A549 (cell line): ENCODE measurements at regions not wholly inside any gene's neighbourhood (a gene's known extent, or its start where the extent isn't known, plus 50 kb on each side); places are given as distances from the start of the nearest gene placed in this dataset.

Experiments used
- ATAC-seq, 2 experiments: fragments of 200-7000 bp in 1 of 2; fragments of >200 bp in 1 of 2; cut with Nextera tagmentation in 1 of 2; cut with Tn5 transposase in 1 of 2; 3 replicates each; pipeline versions ENCODE4 v1.8.0 to v1.9.1; 2018 to 2020; ENCODE audit warnings: mild to moderate bottlenecking in 1 of 2, moderate library complexity in 1 of 2
- CTCF ChIA-PET: fragments of 300-600 bp; sonication (Branson Sonifier 250); formaldehyde crosslinking; extraction: SDS; loops from one replicate; lab custom pipeline; 2021; ENCODE audit warnings: antibody characterized with exemption, inconsistent platforms; lab: Yijun Ruan, JAX
- POLR2A ChIA-PET: fragments of 350-600 bp; formaldehyde crosslinking; extraction: SDS; loops from one replicate; lab custom pipeline; 2021; ENCODE audit warnings: antibody characterized with exemption, inconsistent platforms; lab: Yijun Ruan, JAX
- DNase-seq, 2 experiments: peaks; one replicate each; pipeline versions ENCODE4 v3.0.0 to v3.0.0-alpha.2; 2011 to 2016; ENCODE audit warnings: low read depth in 1 of 2, low spot score in 1 of 2
- FAIRE-seq: peaks from 2 replicates; lab custom pipeline; 2011; peaks lifted over from hg19 to GRCh38; lab: Jason Lieb, UNC
- H3K27ac ChIP-seq, 2 experiments: fragments of >200 bp; sonication (Bioruptor Twin); formaldehyde crosslinking; 3 replicates each; pipeline ENCODE4 v1.5.1; 2016 to 2017
- H3K4me1 ChIP-seq: fragments of >200 bp; sonication (Bioruptor Twin); formaldehyde crosslinking; 3 replicates; pipeline ENCODE4 v1.6.1; 2016
- H3K4me2 ChIP-seq: fragments of >200 bp; sonication (Bioruptor Twin); formaldehyde crosslinking; 3 replicates; pipeline ENCODE4 v1.6.1; 2016
- H3K4me3 ChIP-seq: fragments of >200 bp; sonication (Bioruptor Twin); formaldehyde crosslinking; 3 replicates; pipeline ENCODE4 v1.5.1; 2016
- H3K9me3 ChIP-seq: fragments of >200 bp; sonication (Bioruptor Twin); formaldehyde crosslinking; 3 replicates; pipeline ENCODE4 v1.6.1; 2016
- CBX8 ChIP-seq: fragments of 200-600 bp; sonication (generic); IDR thresholded peaks from 2 replicates; pipeline ENCODE4 v1.6.1; 2016
- CHD2 ChIP-seq: fragments of 150-350 bp; IDR thresholded peaks from 2 replicates; pipeline ENCODE4 v1.6.1; 2014; ENCODE audit warnings: low read length; ENCODE audit not compliant: partially characterized antibody
- CHD4 ChIP-seq: fragments of 200-600 bp; sonication (generic); IDR thresholded peaks from 2 replicates; pipeline ENCODE4 v1.6.1; 2016; ENCODE audit warnings: antibody characterized with exemption, mild to moderate bottlenecking, borderline replicate concordance
- CTCF ChIP-seq: fragments of >200 bp; sonication (Bioruptor Twin); formaldehyde crosslinking; IDR thresholded peaks from 3 replicates; pipeline ENCODE4 v1.5.1; 2016
- EHF ChIP-seq: fragments of 250-450 bp; sonication (Bioruptor Pico); IDR thresholded peaks from 2 replicates; pipeline ENCODE4 v1.5.0; 2020; ENCODE audit warnings: mild to moderate bottlenecking
- EP300 ChIP-seq, 2 experiments: fragments of >200 bp; sonication (Bioruptor Twin); formaldehyde crosslinking; IDR thresholded peaks; 2 replicates in 1 of 2; 3 replicates in 1 of 2; pipeline ENCODE4 v1.6.1; 2016 to 2017
- HEYL ChIP-seq: fragments of 250-450 bp; sonication (Bioruptor Pico); IDR thresholded peaks from 2 replicates; pipeline ENCODE4 v1.8.0; 2021; ENCODE audit warnings: mild to moderate bottlenecking, moderate library complexity
- HMGXB4 ChIP-seq: fragments of 250-450 bp; sonication (Bioruptor Pico); IDR thresholded peaks from 2 replicates; pipeline ENCODE4 v1.5.0; 2021; ENCODE audit warnings: mild to moderate bottlenecking, moderate library complexity, borderline replicate concordance
- HOXA7 ChIP-seq: fragments of 250-450 bp; sonication (Bioruptor Pico); IDR thresholded peaks from 2 replicates; pipeline ENCODE4 v1.5.0; 2020; ENCODE audit warnings: mild to moderate bottlenecking, moderate library complexity
- JUN ChIP-seq, 2 experiments: fragments of >200 bp; sonication (Bioruptor Twin); formaldehyde crosslinking; IDR thresholded peaks; 2 replicates in 1 of 2; 3 replicates in 1 of 2; pipeline ENCODE4 v1.6.1; 2016 to 2017
- KDM5A ChIP-seq: fragments of 200-600 bp; sonication (generic); IDR thresholded peaks from 2 replicates; pipeline ENCODE4 v1.6.1; 2016; ENCODE audit warnings: antibody characterized with exemption, mild to moderate bottlenecking
- MAX ChIP-seq: IDR thresholded peaks from 2 replicates; pipeline ENCODE4 v1.6.1; 2012
- MAZ ChIP-seq: fragments of 150-350 bp; IDR thresholded peaks from 2 replicates; pipeline ENCODE4 v1.6.1; 2014; ENCODE audit warnings: antibody characterized with exemption, low read depth, low read length, borderline replicate concordance
- MYC ChIP-seq: IDR thresholded peaks from 2 replicates; pipeline ENCODE4 v1.6.1; 2012; ENCODE audit warnings: mild to moderate bottlenecking, inconsistent platforms, low read length, improper control_type of control experiment, borderline replicate concordance
- NPAS2 ChIP-seq: fragments of 250-450 bp; sonication (Bioruptor Pico); IDR thresholded peaks from 2 replicates; pipeline ENCODE4 v1.8.0; 2022; ENCODE audit warnings: mild to moderate bottlenecking, moderate library complexity, borderline replicate concordance
- NR3C1 ChIP-seq: fragments of >200 bp; sonication (Bioruptor Twin); formaldehyde crosslinking; IDR thresholded peaks from 3 replicates; pipeline ENCODE4 v1.6.1; 2017
- PHF8 ChIP-seq: fragments of 200-600 bp; sonication (generic); IDR thresholded peaks from 2 replicates; pipeline ENCODE4 v1.6.1; 2016; ENCODE audit warnings: low read depth, mild to moderate bottlenecking, antibody characterized with exemption, moderate library complexity, borderline replicate concordance
- POLR2A ChIP-seq: IDR thresholded peaks from 2 replicates; pipeline ENCODE4 v1.6.1; 2012; ENCODE audit warnings: mild to moderate bottlenecking, low read length
- RARB ChIP-seq: fragments of 250-450 bp; sonication (Bioruptor Pico); IDR thresholded peaks from 2 replicates; pipeline ENCODE4 v1.8.0; 2021; ENCODE audit warnings: mild to moderate bottlenecking, moderate library complexity
- RCOR1 ChIP-seq: fragments of 150-350 bp; IDR thresholded peaks from 2 replicates; pipeline ENCODE4 v1.6.1; 2014; ENCODE audit warnings: antibody characterized with exemption, low read length, low read depth
- SMC3 ChIP-seq: fragments of >200 bp; sonication (Bioruptor Twin); formaldehyde crosslinking; IDR thresholded peaks from 3 replicates; pipeline ENCODE4 v1.6.1; 2018; ENCODE audit warnings: inconsistent platforms
- ZFP36 ChIP-seq: fragments of 450-650 bp; IDR thresholded peaks from 2 replicates; pipeline ENCODE4 v1.6.1; 2014; ENCODE audit warnings: borderline replicate concordance; ENCODE audit not compliant: partially characterized antibody
- WGBS: methylation state at CpG from one replicate; pipeline ENCODE4 v1.1.6; 2017; ENCODE audit errors: missing lambda C conversion rate; 5-methylcytosine and 5-hydroxymethylcytosine counted together

GRCh38 chr11:28797536-28797935 lies 689.3 kb downstream of the METTL15 start:
- no peaks in the 10 kb centered on the region for H3K9me3 ChIP-seq
- DNase-seq (no peak), FAIRE-seq (no peak), ATAC-seq (no peak)
- no peak overlapping the region for H3K27ac ChIP-seq
- no peak for TF ChIP-seq HMGXB4 (CRISPR knock-in tag)
- TF ChIP-seq CHD4: no peak
- no peak for TF ChIP-seq RCOR1
- TF ChIP-seq POLR2A: no peak
- no peak for TF ChIP-seq PHF8
- TF ChIP-seq HEYL (CRISPR knock-in tag): no peak
- TF ChIP-seq JUN (IDR thresholded peaks at IDR 0.05): no peak
- TF ChIP-seq RARB (CRISPR knock-in tag): no peak
- TF ChIP-seq CTCF: no peak
- no peak for TF ChIP-seq EP300 (IDR thresholded peaks at IDR 0.05)
- no peak for TF ChIP-seq CBX8
- no peak for TF ChIP-seq MAZ
- TF ChIP-seq SMC3: no peak
- H3K4me3 ChIP-seq: no peak overlapping the region
- POLR2A ChIA-PET: no interaction called here
- CTCF ChIA-PET: no interaction called here
- 75% methylated on average over 3 of the region's 3 CpGs for WGBS
- no peaks in the 10 kb centered on the region for H3K4me1 ChIP-seq
- H3K4me2 ChIP-seq: no peak overlapping the region

- CTCF ChIA-PET: no interaction called here
- TF ChIP-seq EHF (CRISPR knock-in tag): no peak
- TF ChIP-seq NR3C1: no peak
- no peak for TF ChIP-seq RCOR1
- TF ChIP-seq CHD2: no peak
- TF ChIP-seq MYC: no peak
- TF ChIP-seq CBX8: no peak
- no peak for TF ChIP-seq ZFP36
- TF ChIP-seq NPAS2: no peak
- TF ChIP-seq KDM5A: no peak
- no peak for TF ChIP-seq RARB (CRISPR knock-in tag)
- no peak for TF ChIP-seq SMC3
- TF ChIP-seq CTCF: no peak
- TF ChIP-seq HOXA7 (CRISPR knock-in tag): no peak
- TF ChIP-seq MAX: no peak
Observed at GRCh38 chr11:28794405-28794804, 686.2 kb downstream of the METTL15 start.

More at GRCh38 chr11:28794405-28794804, 686.2 kb downstream of the METTL15 start:
- FAIRE-seq: no peak
- POLR2A ChIA-PET: no interaction called here
- H3K9me3 ChIP-seq: 0 out of 3 replicates have a peak, but pooled peaks cover 5% of the 10 kb centered on the region
- no peak for DNase-seq
- no peak overlapping the region for H3K27ac ChIP-seq
- H3K4me3 ChIP-seq: no peak overlapping the region
- H3K4me2 ChIP-seq: no peak overlapping the region
- ATAC-seq: no peak
- H3K4me1 ChIP-seq: no peaks in the 10 kb centered on the region
